HPDE6-E6E7 (cell line): ENCODE measurements at regions not wholly inside any gene's neighbourhood (a gene's known extent, or its start where the extent isn't known, plus 50 kb on each side); places are given as distances from the start of the nearest gene placed in this dataset.

Experiments used
- DNase-seq: peaks from one replicate; pipeline ENCODE4 v3.0.0; 2011; ENCODE audit warnings: missing footprints; ENCODE audit errors: extremely low spot score

GRCh38 chr12:18899162-18899561, 161.2 kb downstream of the CAPZA3 start:
- DNase-seq = no peak

GRCh38 chr12:18899678-18900317, 161.9 kb downstream of the CAPZA3 start:
- DNase-seq = no peak

- DNase-seq = no peak
These were observed 167.2 kb downstream of the CAPZA3 start for GRCh38 chr12:18905134-18905533.

GRCh38 chr12:18906395-18906794, 168.5 kb downstream of the CAPZA3 start:
- DNase-seq = no peak

GRCh38 chr12:18907127-18907526, 169.2 kb downstream of the CAPZA3 start:
- no peak for DNase-seq

DNA sequence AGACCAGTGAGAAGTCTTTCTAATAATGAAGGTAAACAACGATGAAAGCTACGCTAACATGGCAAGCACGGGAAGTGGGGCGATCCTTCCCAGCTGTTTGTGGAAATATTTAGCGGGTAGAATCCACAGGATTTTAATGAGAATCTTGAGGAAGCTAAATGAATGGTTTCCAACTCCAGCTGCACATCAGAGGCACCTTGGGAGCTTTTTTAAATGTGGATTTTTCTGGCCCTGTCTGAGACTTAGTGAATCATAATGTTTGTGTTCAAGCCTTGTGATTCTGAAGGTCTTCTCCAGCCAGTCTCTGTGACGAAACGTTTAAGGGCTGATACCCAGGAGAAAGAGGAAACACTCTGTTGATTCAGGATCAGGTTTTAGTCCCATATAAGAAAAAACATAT, 169.8 kb downstream of the CAPZA3 start:
- no peak for DNase-seq

DNA sequence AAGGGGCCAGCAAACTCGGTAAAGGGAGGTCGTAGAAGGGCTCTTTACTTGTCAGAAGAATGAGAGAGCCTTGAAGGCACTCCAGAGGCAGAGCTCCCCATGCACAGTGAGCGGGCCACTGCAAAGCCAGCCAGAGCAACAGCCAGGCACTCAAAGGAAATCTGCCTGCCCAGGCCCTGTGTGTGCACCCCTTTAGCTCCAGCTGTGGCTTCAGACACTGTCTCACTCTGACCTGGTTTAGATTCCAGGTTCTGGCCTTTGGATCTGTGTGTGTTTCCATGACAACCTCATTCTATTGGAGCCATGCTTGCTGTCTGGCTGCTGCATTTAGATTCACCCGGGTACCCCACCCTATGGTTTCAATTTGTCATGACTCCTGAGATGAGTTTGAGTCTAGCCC, 170.3 kb downstream of the CAPZA3 start:
- DNase-seq = no peak

DNA sequence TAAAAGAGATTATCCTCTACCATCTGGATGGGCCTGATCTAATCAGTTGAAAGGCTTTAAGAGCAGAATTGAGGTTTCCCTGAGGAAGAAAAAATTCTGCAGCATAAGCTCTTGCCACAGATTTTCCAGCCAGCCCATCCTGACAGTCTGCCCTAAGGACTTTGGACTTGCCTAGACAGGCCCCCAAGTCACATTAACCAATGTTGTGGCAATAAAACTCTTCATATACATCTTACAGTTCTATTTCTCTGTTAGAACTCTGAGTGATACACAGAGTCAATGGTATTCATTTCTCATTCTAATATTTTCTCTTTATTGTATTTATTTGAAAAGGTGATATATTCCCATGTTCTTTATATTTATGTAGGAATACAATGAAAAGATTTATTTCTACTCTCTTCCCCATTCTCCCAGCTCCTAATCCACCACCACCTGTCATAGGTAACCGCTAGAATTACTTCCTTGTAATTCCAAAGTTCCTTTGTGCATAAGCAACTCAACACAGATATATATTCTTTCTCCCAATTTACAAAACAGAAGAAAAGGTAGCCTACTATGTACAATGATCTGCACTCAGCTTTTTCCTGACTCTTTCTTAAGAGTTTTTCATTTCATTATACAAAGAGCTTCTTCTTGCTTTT, 182.1 kb downstream of the CAPZA3 start:
- DNase-seq = no peak

- no peak for DNase-seq
These were observed 184.9 kb downstream of the CAPZA3 start for GRCh38 chr12:18922851-18923250.

DNA sequence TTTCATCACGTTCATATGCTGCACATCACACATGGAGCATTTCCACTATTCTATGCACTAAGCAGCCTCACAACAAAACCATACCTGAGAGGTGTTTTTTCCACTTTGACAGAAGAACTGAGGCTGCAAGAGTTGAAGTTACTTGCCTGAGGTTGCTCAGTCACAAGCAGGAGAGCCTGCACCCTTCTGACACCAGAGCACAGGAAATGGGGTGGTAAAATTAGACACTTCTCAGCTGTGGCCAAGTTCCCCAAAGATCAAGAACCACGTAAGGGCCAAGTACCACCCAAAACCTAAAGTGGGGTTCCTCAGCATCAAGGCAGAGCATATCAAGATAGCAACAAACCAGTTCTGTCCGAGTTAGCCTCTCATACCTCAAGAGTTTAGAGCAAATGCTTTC, 185.8 kb downstream of the CAPZA3 start:
- DNase-seq = no peak

DNA sequence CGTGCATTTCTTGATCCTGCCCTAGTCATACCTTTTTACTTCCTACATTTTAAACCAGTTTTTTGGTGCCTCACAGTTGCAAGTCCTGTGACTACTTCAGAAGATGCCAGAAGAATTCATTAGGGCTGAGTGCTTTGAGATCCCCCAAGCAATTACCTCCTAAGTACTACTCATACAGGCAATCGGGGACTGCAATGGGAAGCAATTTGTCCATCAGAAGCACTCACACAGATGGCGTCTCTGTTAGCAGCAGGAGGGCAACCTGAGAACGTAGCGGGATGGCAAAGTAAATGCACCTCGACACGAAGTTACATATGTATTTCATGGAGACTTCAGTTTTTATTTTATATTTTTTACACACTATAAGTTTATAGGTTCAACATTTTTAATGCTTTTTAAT, 188.3 kb downstream of the CAPZA3 start:
- DNase-seq = no peak

DNA sequence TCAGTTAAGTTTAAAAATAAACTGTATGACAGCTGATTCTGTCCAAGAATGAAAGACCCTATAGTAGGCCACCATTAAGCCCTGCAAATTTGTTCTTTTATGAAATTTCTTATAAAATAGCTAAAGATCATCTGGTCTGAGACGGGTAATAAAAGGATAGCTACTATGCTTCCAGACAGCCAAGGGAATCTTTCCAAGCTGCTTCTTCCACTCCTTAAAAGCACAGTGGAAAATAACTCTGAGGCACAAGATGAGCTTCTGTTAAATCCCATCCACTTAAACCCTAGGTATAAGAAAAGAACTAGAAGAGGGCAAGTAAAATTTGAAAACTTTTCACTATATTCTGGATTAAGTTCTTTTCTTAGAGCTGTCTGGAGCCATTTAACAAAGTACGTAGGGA, 194.3 kb downstream of the CAPZA3 start:
- DNase-seq = no peak

- DNase-seq = no peak
These were observed 194.8 kb downstream of the CAPZA3 start for GRCh38 chr12:18932715-18933114.

DNA sequence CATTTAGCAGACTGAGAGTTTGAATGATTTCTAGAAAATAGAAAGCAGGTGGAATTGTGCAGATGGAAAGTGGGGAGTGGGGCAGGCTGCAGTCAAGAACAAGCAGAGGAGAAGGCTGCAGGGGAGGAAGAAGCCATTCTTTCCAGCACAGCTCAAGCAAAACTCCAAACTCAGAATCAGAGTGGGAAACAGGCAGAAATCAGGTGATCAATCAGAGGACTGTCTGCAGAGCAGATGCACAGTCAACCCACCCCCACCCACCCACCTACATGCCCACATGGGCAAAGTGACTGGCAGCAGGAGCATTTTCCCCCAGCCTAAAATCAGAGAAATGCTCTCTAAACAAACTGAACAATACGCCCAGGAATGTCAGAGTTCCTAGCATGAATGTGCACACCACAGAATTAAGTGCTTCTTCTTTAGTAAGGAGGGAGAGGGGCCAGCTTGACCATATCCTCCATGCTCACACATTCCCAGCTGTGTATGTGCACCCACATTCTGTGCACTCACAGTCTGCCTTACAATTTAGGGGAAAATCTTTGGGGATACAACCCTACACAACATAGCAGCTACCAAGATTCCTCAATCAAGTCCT, 194.1 kb upstream of the PLEKHA5 start:
- DNase-seq = no peak

DNA sequence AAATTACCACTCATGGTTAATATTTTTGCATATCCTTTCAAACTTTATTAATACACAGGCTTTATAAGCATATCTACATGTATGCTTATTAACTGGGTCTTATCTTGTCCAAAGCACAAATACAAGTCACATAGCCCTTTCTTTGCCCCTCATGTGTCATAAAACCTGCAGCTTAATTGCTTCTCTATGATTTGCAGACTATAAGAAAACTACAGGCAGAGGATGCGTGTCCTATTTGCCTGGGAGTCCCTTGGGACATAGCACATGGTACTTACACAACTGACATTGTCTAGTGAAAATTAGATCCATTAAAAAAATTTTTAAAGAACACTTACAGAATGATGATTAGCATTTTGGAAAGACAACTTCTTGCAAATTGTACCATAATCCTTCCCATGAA, 190.5 kb upstream of the PLEKHA5 start:
- DNase-seq = no peak

DNA sequence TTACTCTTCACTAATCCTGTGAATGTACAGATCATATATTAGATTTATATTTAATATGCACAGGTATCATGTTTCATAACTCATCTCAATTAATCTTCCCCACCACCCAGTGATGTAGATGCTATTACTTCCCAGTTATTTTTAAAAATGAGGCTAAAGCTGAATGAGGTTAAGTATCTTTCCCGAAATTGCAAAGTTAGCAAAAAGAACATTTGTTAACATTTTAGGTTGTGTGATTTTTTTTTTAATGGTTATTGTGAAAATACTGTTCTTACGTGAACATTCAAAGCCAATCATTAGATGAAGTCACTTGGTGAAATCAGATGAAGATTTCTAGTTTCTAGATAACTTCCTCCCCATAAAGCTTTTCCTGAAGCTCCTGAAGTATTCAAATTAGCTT, 186.9 kb upstream of the PLEKHA5 start:
- no peak for DNase-seq

- no peak for DNase-seq
These were observed 186.3 kb upstream of the PLEKHA5 start for GRCh38 chr12:18943200-18943599.

DNA sequence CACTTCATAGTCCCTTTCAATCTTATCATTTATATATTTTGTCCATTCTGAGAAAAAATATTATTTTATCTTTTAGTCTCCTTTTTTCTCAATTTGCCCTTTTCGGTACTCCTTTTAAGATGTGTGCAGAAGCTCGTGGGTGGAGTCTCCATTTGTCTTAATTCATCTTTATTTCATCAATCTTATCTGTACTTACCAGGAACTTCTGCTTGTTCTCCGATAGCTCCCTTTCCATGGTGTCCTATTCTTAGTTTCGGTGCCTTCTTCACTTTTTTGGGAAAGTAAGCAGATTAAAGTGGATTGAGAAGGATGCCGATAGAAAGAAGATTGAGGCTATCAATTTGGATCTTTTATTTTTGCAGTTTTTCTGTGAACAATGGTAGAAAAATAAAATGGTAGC, 183.4 kb upstream of the PLEKHA5 start:
- no peak for DNase-seq

DNA sequence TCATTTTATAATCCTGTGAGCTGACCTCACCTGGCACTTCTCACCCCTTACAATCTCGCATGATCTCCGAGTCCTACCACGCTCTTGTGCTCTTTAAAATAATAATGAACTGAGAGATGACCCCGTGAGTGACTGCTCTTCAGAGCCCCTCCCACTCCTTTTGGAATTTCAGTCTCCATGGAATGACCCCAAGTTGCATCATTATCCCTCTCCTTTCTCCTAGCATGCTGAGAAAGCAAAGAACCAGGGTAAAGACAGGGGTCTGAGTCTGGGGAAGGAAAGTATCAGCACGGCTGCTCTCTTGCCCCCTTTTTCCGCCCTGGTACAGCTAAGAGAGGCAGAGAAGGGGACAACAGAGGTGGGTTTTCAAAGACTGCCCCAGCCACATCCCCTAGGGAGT, 178.3 kb upstream of the PLEKHA5 start:
- DNase-seq = no peak

DNA sequence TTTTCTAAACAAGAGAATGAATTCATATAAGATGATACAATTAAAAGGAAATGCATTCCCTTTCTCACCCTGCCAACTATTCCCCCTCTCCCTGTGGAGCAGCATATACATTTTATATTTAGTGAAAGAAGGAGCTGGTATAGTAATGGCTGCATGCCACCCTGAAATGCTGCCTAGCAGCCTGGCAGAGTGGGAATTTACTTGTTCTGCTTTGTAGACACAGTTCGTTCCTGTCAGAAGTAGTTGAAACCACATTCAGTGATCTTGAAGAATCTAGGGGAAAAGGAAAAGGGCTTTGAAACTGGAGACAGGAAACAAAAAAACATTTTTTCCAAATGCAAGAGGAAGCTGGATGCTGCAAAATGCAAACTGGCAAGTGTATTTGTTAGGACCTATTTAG, 176.0 kb upstream of the PLEKHA5 start:
- no peak for DNase-seq

DNA sequence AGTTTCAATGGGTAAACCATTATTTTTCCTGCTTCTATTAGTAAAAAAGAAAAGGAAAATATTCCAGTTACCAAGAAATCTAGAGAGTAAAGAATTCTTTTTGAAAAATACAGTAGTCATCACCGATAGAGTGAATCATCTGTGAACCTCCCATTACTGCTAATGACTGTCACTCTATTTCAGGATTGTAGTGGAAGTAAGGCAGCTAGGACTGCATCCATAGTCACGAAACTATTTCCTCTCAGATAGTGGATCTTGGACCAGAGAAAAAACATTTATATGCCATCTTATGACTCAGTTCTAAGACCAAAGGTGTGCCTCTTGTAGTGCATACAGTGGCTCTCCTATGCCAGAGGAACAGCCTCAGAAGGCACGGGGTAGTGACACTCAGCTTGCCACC, 173.9 kb upstream of the PLEKHA5 start:
- no peak for DNase-seq

GRCh38 chr12:18965203-18965602, 164.3 kb upstream of the PLEKHA5 start:
- DNase-seq = no peak

DNA sequence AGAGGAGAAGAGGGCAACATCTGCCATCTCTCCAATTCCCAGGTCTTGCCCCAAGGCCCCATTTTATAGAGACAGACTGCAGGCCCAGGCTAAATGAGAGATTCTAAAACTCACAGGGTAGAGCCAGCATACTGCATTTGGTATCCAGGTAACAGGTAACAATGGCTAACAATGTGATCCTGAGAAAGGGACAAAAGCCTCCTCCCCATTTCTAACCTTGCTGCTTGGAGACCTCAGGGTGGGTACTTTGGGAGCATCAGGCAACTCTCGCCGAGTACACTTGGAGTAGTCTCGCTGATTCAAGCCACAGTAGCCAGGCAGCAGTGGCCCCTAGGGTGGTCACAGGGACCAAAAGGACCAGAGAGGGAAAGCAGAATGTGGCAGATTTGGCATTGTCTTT, 162.6 kb upstream of the PLEKHA5 start:
- DNase-seq = no peak

- no peak for DNase-seq
These were observed 161.7 kb upstream of the PLEKHA5 start for GRCh38 chr12:18967814-18968213.
